WI38 (cell line): ENCODE measurements at regions not wholly inside any gene's neighbourhood (a gene's known extent, or its start where the extent isn't known, plus 50 kb on each side); places are given as distances from the start of the nearest gene placed in this dataset.
"Not testable (repeated sequence)": the region's sequence is repeated elsewhere in the genome, so short reads cannot be mapped to it uniquely, and the experiment has no call there.

Experiments used
- H3K4me3 ChIP-seq: 2 replicates; pipeline ENCODE4 v1.5.1; 2011; ENCODE audit warnings: low read depth, mild to moderate bottlenecking, control low read depth, low read length
- CTCF ChIP-seq: IDR thresholded peaks from 2 replicates; pipeline ENCODE4 v1.5.1; 2012; ENCODE audit warnings: low read depth, mild to moderate bottlenecking, control low read depth, low read length

- no peak overlapping the region for H3K4me3 ChIP-seq
- TF ChIP-seq CTCF: no peak
Measured at GRCh38 chr1:79716447-79716846, 709.9 kb upstream of the ADGRL4 start.

DNA sequence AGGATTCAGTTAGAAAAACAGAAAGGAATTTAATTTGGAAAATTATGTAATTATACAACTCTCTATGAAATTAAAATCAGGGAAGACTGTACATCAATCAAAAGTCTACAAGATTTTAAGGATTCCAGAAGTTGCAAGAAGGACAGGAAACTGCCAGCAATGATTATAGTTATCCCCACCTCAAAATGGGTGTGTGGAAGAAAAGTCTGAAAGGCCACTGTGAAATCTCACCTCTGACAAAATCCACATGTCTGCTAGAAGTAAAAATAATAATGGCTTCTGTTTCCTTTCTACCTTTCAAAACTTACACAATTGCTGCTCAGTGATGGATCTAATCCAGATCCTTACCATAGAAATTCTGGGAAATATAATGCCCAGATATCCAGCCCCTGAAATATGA, 708.1 kb upstream of the ADGRL4 start:
- no peak overlapping the region for H3K4me3 ChIP-seq
- TF ChIP-seq CTCF: no peak

DNA sequence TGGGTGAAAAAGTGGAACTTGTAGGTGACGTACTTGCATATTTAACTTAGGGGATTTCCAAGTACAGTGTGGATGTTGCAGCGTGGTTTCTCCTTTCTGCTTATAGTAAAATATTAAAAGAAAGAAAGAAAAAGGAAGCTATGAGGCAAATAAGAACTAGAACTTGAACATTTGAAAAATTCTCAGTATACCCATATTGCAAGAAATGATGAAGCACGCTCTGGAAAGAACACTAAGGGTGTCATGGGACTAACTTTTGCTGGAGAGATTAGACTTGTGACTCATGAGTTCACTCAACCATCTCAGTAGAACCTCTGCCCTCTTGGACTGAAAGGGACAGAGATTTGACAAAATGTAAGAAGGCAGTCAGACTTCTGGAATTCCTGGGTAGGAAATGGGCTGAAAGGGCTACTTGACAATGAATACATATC, 704.5 kb upstream of the ADGRL4 start:
- no peak overlapping the region for H3K4me3 ChIP-seq
- TF ChIP-seq CTCF: no peak

DNA sequence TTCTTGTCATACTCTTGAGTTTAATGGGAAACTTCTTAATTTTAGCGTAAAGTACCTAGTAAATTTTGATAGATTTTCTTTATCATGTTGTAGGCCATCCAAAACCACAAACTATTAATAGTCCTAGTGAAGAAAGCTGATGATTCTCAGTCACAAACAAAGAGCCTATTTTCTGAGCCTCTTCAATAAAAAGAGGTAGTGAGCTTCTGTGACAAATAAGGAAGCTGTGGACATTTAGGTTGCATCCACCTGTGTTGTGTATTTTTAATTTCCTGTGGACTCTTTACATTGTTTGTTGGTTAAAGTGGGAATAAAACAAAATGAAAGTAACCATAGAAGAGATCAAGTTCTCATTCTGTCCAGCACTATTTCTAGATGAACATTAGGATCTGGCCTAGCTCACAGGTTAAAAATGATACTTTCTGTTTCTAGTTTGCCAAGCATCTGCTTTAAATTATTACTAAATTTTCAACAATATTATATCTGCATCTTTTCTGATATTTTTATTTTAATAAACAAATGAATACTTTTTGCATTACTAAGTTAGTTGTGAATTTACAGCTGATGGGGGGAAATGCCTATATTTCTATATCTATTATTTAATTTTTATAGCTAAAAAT, 702.2 kb upstream of the ADGRL4 start:
- no peak overlapping the region for H3K4me3 ChIP-seq
- TF ChIP-seq CTCF: no peak

DNA sequence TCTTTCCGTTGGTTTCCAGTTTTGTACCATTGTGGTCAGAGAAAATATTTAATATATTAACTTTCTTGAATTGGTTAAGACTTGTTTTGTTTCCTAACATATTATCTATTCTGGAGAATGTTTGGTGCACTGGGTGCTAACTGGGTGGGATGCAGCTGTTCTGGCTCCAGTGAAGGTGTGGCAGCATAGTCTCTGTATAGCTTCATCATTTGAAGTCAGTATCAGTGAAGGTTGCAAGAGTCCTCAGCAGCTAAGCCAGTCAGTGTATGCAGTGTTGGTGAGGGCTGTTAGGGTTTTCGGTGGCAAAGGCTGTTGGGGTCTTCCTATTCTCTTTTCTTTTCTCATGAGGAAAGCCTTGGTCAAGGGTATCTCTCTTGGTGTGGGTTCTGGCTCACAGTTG, 698.7 kb upstream of the ADGRL4 start:
- no peak for TF ChIP-seq CTCF
- no peak overlapping the region for H3K4me3 ChIP-seq

GRCh38 chr1:79704067-79704466, 697.5 kb upstream of the ADGRL4 start:
- H3K4me3 ChIP-seq: no peak overlapping the region
- TF ChIP-seq CTCF: no peak

DNA sequence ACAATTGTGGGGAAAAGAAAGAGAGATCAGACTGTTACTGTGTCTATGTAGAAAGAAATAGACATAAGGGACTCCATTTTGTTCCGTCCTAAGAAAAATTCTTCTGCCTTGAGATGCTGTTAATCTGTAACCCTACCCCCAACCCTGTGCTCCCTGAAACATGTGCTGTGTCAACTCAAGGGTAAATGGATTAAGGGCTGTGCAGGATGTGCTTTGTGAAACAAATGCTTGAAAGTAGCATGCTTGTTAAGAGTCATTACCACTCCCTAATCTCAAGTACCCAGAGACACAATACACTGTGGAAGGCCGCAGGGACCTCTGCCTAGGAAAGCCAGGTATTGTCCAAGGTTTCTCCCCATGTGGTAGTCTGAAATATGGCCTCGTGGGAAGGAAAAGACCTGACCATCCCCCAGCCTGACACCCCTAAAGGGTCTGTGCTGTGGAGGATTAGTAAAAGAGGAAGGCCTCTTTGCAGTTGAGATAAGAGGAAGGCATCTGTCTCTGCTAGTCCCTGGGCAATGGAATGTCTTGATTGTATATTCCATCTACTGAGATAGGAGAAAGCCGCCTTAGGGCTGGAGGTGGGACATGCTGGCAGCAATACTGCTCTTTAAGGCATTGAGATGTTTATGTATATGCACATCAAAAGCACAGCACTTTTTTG, 695.9 kb upstream of the ADGRL4 start:
- not testable (repeated sequence) for H3K4me3 ChIP-seq

GRCh38 chr1:79695138-79695537, 688.6 kb upstream of the ADGRL4 start:
- no peak overlapping the region for H3K4me3 ChIP-seq
- TF ChIP-seq CTCF: no peak
